GOT3 (cell line): ENCODE measurements at regions not wholly inside any gene's neighbourhood (a gene's known extent, or its start where the extent isn't known, plus 50 kb on each side); places are given as distances from the start of the nearest gene placed in this dataset.

ENCODE experiments used
- DNase-seq: peaks from one replicate; lab custom pipeline; 2025; ENCODE audit warnings: mixed read lengths; lab: John Stamatoyannopoulos, UW

- DNase-seq = peak; percentile 23
These were observed 421.2 kb upstream of the NWD2 start for GRCh38 chr4:36823199-36823967.

- no peak for DNase-seq
These were observed 419.9 kb upstream of the NWD2 start for GRCh38 chr4:36824682-36825081.

GRCh38 chr4:36835246-36835645, 409.3 kb upstream of the NWD2 start:
- DNase-seq = no peak

GRCh38 chr4:36841583-36842326, 402.8 kb upstream of the NWD2 start:
- no peak for DNase-seq

- no peak for DNase-seq
These were observed 400.1 kb upstream of the NWD2 start for GRCh38 chr4:36844448-36844847.

- DNase-seq = no peak
These were observed 391.7 kb upstream of the NWD2 start for GRCh38 chr4:36852856-36853255.

GRCh38 chr4:36854554-36854953, 390.0 kb upstream of the NWD2 start:
- no peak for DNase-seq

GRCh38 chr4:36863601-36864000, 380.9 kb upstream of the NWD2 start:
- DNase-seq = no peak

GRCh38 chr4:36870121-36870520, 374.4 kb upstream of the NWD2 start:
- DNase-seq = no peak

- DNase-seq = no peak
These were observed 371.9 kb upstream of the NWD2 start for GRCh38 chr4:36872679-36873078.

- no peak for DNase-seq
These were observed 360.4 kb upstream of the NWD2 start for GRCh38 chr4:36884151-36884550.

GRCh38 chr4:36891971-36892370, 352.6 kb upstream of the NWD2 start:
- DNase-seq = no peak

GRCh38 chr4:36900446-36900987, 344.0 kb upstream of the NWD2 start:
- no peak for DNase-seq

GRCh38 chr4:36904823-36905222, 339.7 kb upstream of the NWD2 start:
- DNase-seq = no peak

GRCh38 chr4:36914106-36914505, 330.4 kb upstream of the NWD2 start:
- no peak for DNase-seq

- no peak for DNase-seq
These were observed 328.8 kb upstream of the NWD2 start for GRCh38 chr4:36915717-36916116.

GRCh38 chr4:36917413-36917812, 327.1 kb upstream of the NWD2 start:
- DNase-seq = no peak

GRCh38 chr4:36919721-36920120, 324.8 kb upstream of the NWD2 start:
- no peak for DNase-seq

- DNase-seq = no peak
These were observed 322.9 kb upstream of the NWD2 start for GRCh38 chr4:36921476-36922216.

GRCh38 chr4:36930562-36931111, 313.9 kb upstream of the NWD2 start:
- no peak for DNase-seq

- no peak for DNase-seq
These were observed 300.3 kb upstream of the NWD2 start for GRCh38 chr4:36944232-36944631.

GRCh38 chr4:36961420-36961819, 283.1 kb upstream of the NWD2 start:
- no peak for DNase-seq
